Naive B cell (primary cell): ENCODE measurements at regions not wholly inside any gene's neighbourhood (a gene's known extent, or its start where the extent isn't known, plus 50 kb on each side); places are given as distances from the start of the nearest gene placed in this dataset.

Experiments
- ATAC-seq, 2 donors: fragments of 150-1000 bp; cut with Tn5 transposase; 2 replicates each; pipeline ENCODE4 v1.10.0; 2021; ENCODE audit warnings: low read depth in 2 of 2, mild to moderate bottlenecking in 2 of 2, moderate library complexity in 2 of 2
- DNase-seq: peaks from one replicate; pipeline ENCODE4 v3.0.0; 2022
- H3K27ac Mint-ChIP-seq, 6 donors: one replicate each; pipeline ENCODE4 v1.8.0; 2020 to 2022; ENCODE audit warnings: mild to moderate bottlenecking in 6 of 6, mixed read lengths in 6 of 6, moderate library complexity in 5 of 6, inconsistent platforms in 2 of 6
- H3K27me3 Mint-ChIP-seq, 3 donors: one replicate each; pipeline ENCODE4 v1.8.0; 2021 to 2022; ENCODE audit warnings: mixed read lengths in 3 of 3, mild to moderate bottlenecking in 1 of 3
- H3K36me3 Mint-ChIP-seq, 2 donors: one replicate each; pipeline ENCODE4 v1.8.0; 2020 to 2022; ENCODE audit warnings: mixed read lengths in 2 of 2, inconsistent platforms in 1 of 2, mild to moderate bottlenecking in 1 of 2
- H3K4me1 Mint-ChIP-seq, 3 donors: one replicate each; pipeline ENCODE4 v1.8.0; 2020 to 2022; ENCODE audit warnings: mixed read lengths in 3 of 3, inconsistent platforms in 1 of 3, mild to moderate bottlenecking in 1 of 3, moderate library complexity in 1 of 3
- H3K4me3 Mint-ChIP-seq, 8 donors: one replicate each; pipeline ENCODE4 v1.8.0; 2020 to 2022; ENCODE audit warnings: mild to moderate bottlenecking in 8 of 8, mixed read lengths in 8 of 8, moderate library complexity in 8 of 8, inconsistent platforms in 2 of 8
- H3K9me3 Mint-ChIP-seq, 7 donors: one replicate each; pipeline ENCODE4 v1.8.0; 2020 to 2022; ENCODE audit warnings: mixed read lengths in 7 of 7, mild to moderate bottlenecking in 5 of 7, inconsistent platforms in 2 of 7, moderate library complexity in 1 of 7

GRCh38 chr6:90431576-90431975, 134.9 kb upstream of the BACH2 start:
- Mint-ChIP-seq H3K36me3 (peaks cover 5 to 44% of the 10 kb centered on the region in 2 donors), H3K9me3 (peaks cover 20 to 64% (median 33%) of the 10 kb centered on the region in 7 donors), H3K4me1 (peaks cover 0 to 7% (median 0%) of the 10 kb centered on the region in 3 donors), H3K4me3 (no peak overlapping the region), H3K27me3 (no peaks in the 10 kb centered on the region), H3K27ac (no peak overlapping the region)
- ATAC-seq: no peak
- no peak for DNase-seq

GRCh38 chr6:90429713-90430112, 133.1 kb upstream of the BACH2 start:
- DNase-seq (no peak), ATAC-seq (no peak)
- Mint-ChIP-seq H3K27ac (no peak overlapping the region), H3K4me3 (no peak overlapping the region), H3K9me3 (peaks cover 20 to 60% (median 31%) of the 10 kb centered on the region in 7 donors), H3K36me3 (peaks cover 5 to 44% of the 10 kb centered on the region in 2 donors), H3K4me1 (peaks cover 11 to 21% (median 12%) of the 10 kb centered on the region in 3 donors), H3K27me3 (no peaks in the 10 kb centered on the region)

- Mint-ChIP-seq H3K9me3 (peaks cover 15 to 48% (median 27%) of the 10 kb centered on the region in 7 donors), H3K4me3 (no peak overlapping the region), H3K27ac (no peak overlapping the region), H3K4me1 (peaks cover 11 to 22% (median 12%) of the 10 kb centered on the region in 3 donors), H3K27me3 (no peaks in the 10 kb centered on the region), H3K36me3 (peaks cover 0 to 36% of the 10 kb centered on the region in 2 donors)
- DNase-seq: no peak
- ATAC-seq: no peak
These were observed 131.9 kb upstream of the BACH2 start for GRCh38 chr6:90428514-90428913.

- Mint-ChIP-seq H3K9me3 (peaks cover 4 to 15% (median 11%) of the 10 kb centered on the region in 7 donors), H3K36me3 (peaks cover 0 to 11% of the 10 kb centered on the region in 2 donors), H3K27me3 (no peaks in the 10 kb centered on the region), H3K4me1 (peaks cover 11 to 18% (median 12%) of the 10 kb centered on the region in 3 donors), H3K4me3 (peak overlapping the region; percentile 1 to 77 (median 60)), H3K27ac (peak overlapping the region; percentile 72 to 86 (median 80))
- peak; percentile 25 for DNase-seq
- peak; percentile 88 to 95 for ATAC-seq
These were observed 128.6 kb upstream of the BACH2 start for GRCh38 chr6:90425161-90425641.

GRCh38 chr6:90424580-90424979, 127.9 kb upstream of the BACH2 start:
- Mint-ChIP-seq H3K27ac (peak overlapping the region in 1 of 6 donors; percentile 86), H3K27me3 (no peaks in the 10 kb centered on the region), H3K36me3 (peaks cover 0 to 6% of the 10 kb centered on the region in 2 donors), H3K4me3 (no peak overlapping the region), H3K9me3 (peaks cover 4 to 9% (median 5%) of the 10 kb centered on the region in 7 donors), H3K4me1 (peaks cover 11 to 18% (median 12%) of the 10 kb centered on the region in 3 donors)
- DNase-seq: no peak
- no peak for ATAC-seq

GRCh38 chr6:90421666-90422065, 125.0 kb upstream of the BACH2 start:
- H3K27me3 Mint-ChIP-seq: no peaks in the 10 kb centered on the region
- ATAC-seq: peak in 1 of 2 donors; percentile 32
- H3K4me3 Mint-ChIP-seq: no peak overlapping the region
- H3K27ac Mint-ChIP-seq: no peak overlapping the region
- H3K4me1 Mint-ChIP-seq: peaks cover 11 to 17% (median 15%) of the 10 kb centered on the region in 3 donors
- no peaks in the 10 kb centered on the region for H3K9me3 Mint-ChIP-seq
- H3K36me3 Mint-ChIP-seq: peaks cover 0 to 7% of the 10 kb centered on the region in 2 donors
- DNase-seq: no peak

- no peak overlapping the region for H3K4me3 Mint-ChIP-seq
These were observed 123.9 kb upstream of the BACH2 start for GRCh38 chr6:90420500-90420899.

GRCh38 chr6:90417385-90417784, 120.7 kb upstream of the BACH2 start:
- Mint-ChIP-seq H3K27ac (no peak overlapping the region), H3K36me3 (peaks cover 0 to 7% of the 10 kb centered on the region in 2 donors), H3K9me3 (no peaks in the 10 kb centered on the region), H3K4me3 (no peak overlapping the region), H3K4me1 (peaks cover 16 to 23% (median 21%) of the 10 kb centered on the region in 3 donors), H3K27me3 (peaks cover 0 to 5% (median 0%) of the 10 kb centered on the region in 3 donors)
- ATAC-seq (no peak), DNase-seq (no peak)

More at GRCh38 chr6:90420500-90420899, 123.9 kb upstream of the BACH2 start:
- no peak for ATAC-seq
- no peak for DNase-seq
- no peaks in the 10 kb centered on the region for H3K27me3 Mint-ChIP-seq
- H3K4me1 Mint-ChIP-seq: peaks cover 7 to 11% (median 9%) of the 10 kb centered on the region in 3 donors
- H3K9me3 Mint-ChIP-seq: no peaks in the 10 kb centered on the region
- peaks cover 0 to 7% of the 10 kb centered on the region in 2 donors for H3K36me3 Mint-ChIP-seq
- no peak overlapping the region for H3K27ac Mint-ChIP-seq

- H3K27ac Mint-ChIP-seq: no peak overlapping the region
- peaks cover 18 to 29% (median 26%) of the 10 kb centered on the region in 3 donors for H3K4me1 Mint-ChIP-seq
These were observed 119.7 kb upstream of the BACH2 start for GRCh38 chr6:90416322-90416721.

GRCh38 chr6:90415178-90415577, 118.5 kb upstream of the BACH2 start:
- ATAC-seq (no peak), DNase-seq (no peak)
- peaks cover 18 to 29% (median 29%) of the 10 kb centered on the region in 3 donors for H3K4me1 Mint-ChIP-seq
- peak overlapping the region in 1 of 6 donors; percentile 59 for H3K27ac Mint-ChIP-seq
- no peak overlapping the region for H3K4me3 Mint-ChIP-seq
- H3K9me3 Mint-ChIP-seq: no peaks in the 10 kb centered on the region
- peaks cover 0 to 5% (median 0%) of the 10 kb centered on the region in 3 donors for H3K27me3 Mint-ChIP-seq
- H3K36me3 Mint-ChIP-seq: peaks cover 0 to 7% of the 10 kb centered on the region in 2 donors

More at GRCh38 chr6:90416322-90416721, 119.7 kb upstream of the BACH2 start:
- Mint-ChIP-seq H3K27me3 (peaks cover 0 to 5% (median 0%) of the 10 kb centered on the region in 3 donors), H3K9me3 (no peaks in the 10 kb centered on the region), H3K4me3 (no peak overlapping the region), H3K36me3 (peaks cover 0 to 7% of the 10 kb centered on the region in 2 donors)
- ATAC-seq (no peak), DNase-seq (no peak)

GRCh38 chr6:90414352-90414751, 117.7 kb upstream of the BACH2 start:
- Mint-ChIP-seq H3K4me1 (peaks cover 18 to 29% (median 29%) of the 10 kb centered on the region in 3 donors), H3K4me3 (peak overlapping the region in 4 of 8 donors; percentile 60 to 85 (median 80)), H3K9me3 (no peaks in the 10 kb centered on the region), H3K27ac (peak overlapping the region in 5 of 6 donors; percentile 11 to 98 (median 96)), H3K36me3 (peaks cover 0 to 7% of the 10 kb centered on the region in 2 donors), H3K27me3 (peaks cover 0 to 5% (median 0%) of the 10 kb centered on the region in 3 donors)
- ATAC-seq (no peak), DNase-seq (no peak)

GRCh38 chr6:90413867-90414266, 117.2 kb upstream of the BACH2 start:
- peaks cover 0 to 5% (median 0%) of the 10 kb centered on the region in 3 donors for H3K27me3 Mint-ChIP-seq
- peaks cover 18 to 29% (median 27%) of the 10 kb centered on the region in 3 donors for H3K4me1 Mint-ChIP-seq
- H3K4me3 Mint-ChIP-seq: peak overlapping the region; percentile 42 to 85 (median 74)
- ATAC-seq (peak; percentile 96 to 97), DNase-seq (peak; percentile 70)
- no peaks in the 10 kb centered on the region for H3K9me3 Mint-ChIP-seq
- peaks cover 0 to 3% of the 10 kb centered on the region in 2 donors for H3K36me3 Mint-ChIP-seq
- peak overlapping the region; percentile 34 to 98 (median 94) for H3K27ac Mint-ChIP-seq

- ATAC-seq: no peak
- no peak for DNase-seq
- Mint-ChIP-seq H3K9me3 (no peaks in the 10 kb centered on the region), H3K27me3 (peaks cover 0 to 5% (median 0%) of the 10 kb centered on the region in 3 donors), H3K4me3 (peak overlapping the region in 7 of 8 donors; percentile 42 to 82 (median 68)), H3K4me1 (peaks cover 18 to 29% (median 26%) of the 10 kb centered on the region in 3 donors), H3K36me3 (no peaks in the 10 kb centered on the region), H3K27ac (peak overlapping the region in 3 of 6 donors; percentile 93 to 98 (median 98))
These were observed 116.8 kb upstream of the BACH2 start for GRCh38 chr6:90413396-90413795.
